CD4-positive, alpha-beta memory T cell (primary cell): ENCODE measurements at regions not wholly inside any gene's neighbourhood (a gene's known extent, or its start where the extent isn't known, plus 50 kb on each side); places are given as distances from the start of the nearest gene placed in this dataset.
A peak's percentile ranks its signal among the peaks of the same experiment; 100 is the strongest.
"Not testable (repeated sequence)": the region's sequence is repeated elsewhere in the genome, so short reads cannot be mapped to it uniquely, and the experiment has no call there.

Experiments
- CTCF ChIA-PET: fragments of 350-600 bp; sonication (Branson Sonifier 250); formaldehyde crosslinking; loops from one replicate; lab custom pipeline; 2021; ENCODE audit warnings: inconsistent platforms; ENCODE audit not compliant: partially characterized antibody; lab: Charles Lee
- POLR2A ChIA-PET: fragments of 350-600 bp; sonication (Branson Sonifier 250); formaldehyde crosslinking; loops from one replicate; lab custom pipeline; 2021; ENCODE audit not compliant: partially characterized antibody; lab: Charles Lee
- DNase-seq, 5 donors: peaks; one replicate each; pipeline versions ENCODE4 v3.0.0 to v3.0.0-alpha.2; 2020 to 2022; ENCODE audit warnings: mixed read lengths in 1 of 5
- H3K27ac ChIP-seq: one replicate; pipeline ENCODE4 v1.7.0; 2013; ENCODE audit warnings: low read depth, low read length
- H3K27me3 ChIP-seq: 2 replicates; pipeline ENCODE4 v1.7.0; 2013; ENCODE audit warnings: mild to moderate bottlenecking, low read length, moderate library complexity; ENCODE audit not compliant: insufficient read depth
- H3K36me3 ChIP-seq: 2 replicates; pipeline ENCODE4 v1.7.0; 2013; ENCODE audit warnings: mild to moderate bottlenecking, low read length, moderate library complexity; ENCODE audit not compliant: insufficient read depth
- H3K4me1 ChIP-seq: 2 replicates; pipeline ENCODE4 v1.7.0; 2013; ENCODE audit warnings: mild to moderate bottlenecking, low read length, moderate library complexity; ENCODE audit not compliant: insufficient read depth
- H3K4me3 ChIP-seq, 2 donors: one replicate each; pipeline ENCODE4 v1.7.0; 2013; ENCODE audit warnings: low read length in 2 of 2, mild to moderate bottlenecking in 1 of 2
- H3K9me3 ChIP-seq, 2 donors: one replicate each; pipeline ENCODE4 v1.7.0; 2013; ENCODE audit warnings: low read length in 2 of 2, control low read depth in 1 of 2; ENCODE audit not compliant: control insufficient read depth in 1 of 2
- H3K27ac Mint-ChIP-seq, 7 donors: one replicate each; pipeline ENCODE4 v1.8.0; 2020 to 2021; ENCODE audit warnings: mixed read lengths in 7 of 7, mild to moderate bottlenecking in 6 of 7, inconsistent platforms in 3 of 7, moderate library complexity in 3 of 7
- H3K27me3 Mint-ChIP-seq, 2 donors: one replicate each; pipeline ENCODE4 v1.8.0; 2020 to 2021; ENCODE audit warnings: mixed read lengths in 2 of 2
- H3K36me3 Mint-ChIP-seq, 2 donors: one replicate each; pipeline ENCODE4 v1.8.0; 2020 to 2021; ENCODE audit warnings: mixed read lengths in 2 of 2, inconsistent platforms in 1 of 2, mild to moderate bottlenecking in 1 of 2
- H3K4me1 Mint-ChIP-seq, 4 donors: one replicate each; pipeline ENCODE4 v1.8.0; 2020 to 2021; ENCODE audit warnings: mixed read lengths in 4 of 4, mild to moderate bottlenecking in 1 of 4
- H3K4me3 Mint-ChIP-seq, 8 donors: one replicate each; pipeline ENCODE4 v1.8.0; 2020 to 2021; ENCODE audit warnings: mixed read lengths in 8 of 8, mild to moderate bottlenecking in 7 of 8, moderate library complexity in 6 of 8, inconsistent platforms in 3 of 8
- H3K9me3 Mint-ChIP-seq, 8 donors: one replicate each; pipeline ENCODE4 v1.8.0; 2020 to 2021; ENCODE audit warnings: mixed read lengths in 8 of 8, mild to moderate bottlenecking in 5 of 8, inconsistent platforms in 3 of 8, moderate library complexity in 1 of 8
- intact Hi-C: fragments of 100-400 bp; cut with micrococcal nuclease; formaldehyde crosslinking; loops from one replicate; pipeline ENCODE4 v1.15.1; 2023

- Mint-ChIP-seq H3K4me3 (no peak overlapping the region), H3K9me3 (peaks cover 0 to 5% (median 0%) of the 10 kb centered on the region in 8 donors), H3K27me3 (no peaks in the 10 kb centered on the region), H3K27ac (peak overlapping the region in 1 of 7 donors; percentile 60), H3K4me1 (peaks cover 18 to 36% (median 29%) of the 10 kb centered on the region in 4 donors), H3K36me3 (peaks cover 0 to 4% of the 10 kb centered on the region in 2 donors)
- ChIA-PET CTCF (no interaction called here), POLR2A (no interaction called here)
- no peaks in the 10 kb centered on the region for H3K9me3 ChIP-seq
- no peak overlapping the region for H3K4me3 ChIP-seq
- no peak overlapping the region for H3K27ac ChIP-seq
- no peaks in the 10 kb centered on the region for H3K27me3 ChIP-seq
- intact Hi-C loops = no loop called here
- DNase-seq = no peak
- H3K4me1 ChIP-seq = peaks cover 16% of the 10 kb centered on the region
- no peaks in the 10 kb centered on the region for H3K36me3 ChIP-seq
These were observed 109.2 kb upstream of the EMB start for GRCh38 chr5:50550267-50550666.

GRCh38 chr5:50550993-50551392, 109.9 kb upstream of the EMB start:
- Mint-ChIP-seq H3K4me1 (peaks cover 20 to 38% (median 32%) of the 10 kb centered on the region in 4 donors), H3K36me3 (peaks cover 0 to 4% of the 10 kb centered on the region in 2 donors), H3K9me3 (peaks cover 0 to 4% (median 0%) of the 10 kb centered on the region in 8 donors), H3K27ac (no peak overlapping the region), H3K4me3 (no peak overlapping the region), H3K27me3 (no peaks in the 10 kb centered on the region)
- peaks cover 16% of the 10 kb centered on the region for H3K4me1 ChIP-seq
- ChIA-PET CTCF (no interaction called here), POLR2A (no interaction called here)
- intact Hi-C loops = no loop called here
- H3K27me3 ChIP-seq = no peaks in the 10 kb centered on the region
- no peaks in the 10 kb centered on the region for H3K36me3 ChIP-seq
- H3K9me3 ChIP-seq = no peaks in the 10 kb centered on the region
- no peak overlapping the region for H3K4me3 ChIP-seq
- DNase-seq = no peak
- H3K27ac ChIP-seq = no peak overlapping the region

DNA sequence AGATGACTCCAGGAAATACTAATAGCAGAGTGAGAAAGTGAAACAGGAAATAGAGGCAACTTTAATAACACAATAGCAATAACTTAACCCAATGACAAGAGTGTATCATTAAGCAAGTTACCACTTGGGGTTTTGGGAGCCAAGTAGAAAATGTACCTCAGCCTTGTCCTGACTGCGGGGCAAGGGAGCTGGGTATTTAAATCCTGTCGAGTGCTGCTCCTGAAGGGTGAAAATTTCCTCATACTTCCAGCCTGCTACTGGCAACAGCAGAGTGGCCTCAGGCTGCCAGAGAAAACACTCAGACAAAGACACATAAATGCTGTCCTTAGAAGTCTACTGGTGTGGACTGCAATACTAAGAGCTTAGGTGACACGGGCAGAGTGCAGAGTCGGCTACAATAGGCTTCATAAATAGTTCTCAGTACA, 112.5 kb upstream of the EMB start:
- H3K27ac ChIP-seq = no peak overlapping the region
- H3K9me3 ChIP-seq = no peaks in the 10 kb centered on the region
- peak overlapping the region in 7 of 8 donors; percentile 7 to 76 (median 64) for H3K4me3 Mint-ChIP-seq
- DNase-seq = no peak
- H3K4me1 ChIP-seq = peaks cover 16% of the 10 kb centered on the region
- CTCF ChIA-PET = interaction anchor here (0.6 kb wide), 1 partner anchor 13 kb away, joined by 3 read pairs; no protein-coding TSS in a partner anchor
- H3K27me3 ChIP-seq = no peaks in the 10 kb centered on the region
- POLR2A ChIA-PET = interaction anchor here (1.0 kb wide), 1 partner anchor 113 kb away, joined by 4 read pairs; the partner anchor contains the start of gene EMB
- no peaks in the 10 kb centered on the region for H3K9me3 Mint-ChIP-seq
- peak overlapping the region in 6 of 7 donors; percentile 37 to 91 (median 82) for H3K27ac Mint-ChIP-seq
- no peaks in the 10 kb centered on the region for H3K27me3 Mint-ChIP-seq
- H3K36me3 Mint-ChIP-seq = peaks cover 0 to 4% of the 10 kb centered on the region in 2 donors
- intact Hi-C loops = no loop called here
- peaks cover 17 to 52% (median 31%) of the 10 kb centered on the region in 4 donors for H3K4me1 Mint-ChIP-seq
- no peaks in the 10 kb centered on the region for H3K36me3 ChIP-seq
- no peak overlapping the region for H3K4me3 ChIP-seq

DNA sequence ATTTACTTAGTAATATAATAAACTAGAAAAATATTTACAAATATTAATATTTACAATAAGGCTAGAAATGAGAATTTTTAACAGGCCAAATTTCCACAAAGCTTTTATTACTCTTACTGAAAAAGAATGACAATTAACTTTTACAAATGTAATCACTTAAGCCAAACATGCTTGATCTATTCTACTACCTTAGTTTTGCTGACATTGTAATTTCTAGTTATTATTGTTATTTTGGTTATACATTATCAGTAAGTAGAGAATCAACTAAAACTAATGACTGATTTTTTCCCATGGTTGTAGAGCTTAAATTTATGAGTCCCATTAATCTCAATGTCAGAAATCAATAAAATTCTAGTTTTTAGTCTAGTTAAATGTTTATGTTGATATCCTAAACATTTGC, 107.8 kb upstream of the PARP8 start:
- H3K27ac Mint-ChIP-seq, DNase-seq, H3K4me3 Mint-ChIP-seq, H3K27ac ChIP-seq, CTCF ChIA-PET, H3K4me1 ChIP-seq, POLR2A ChIA-PET, intact Hi-C loops, H3K4me3 ChIP-seq, H3K36me3 Mint-ChIP-seq, H3K9me3 Mint-ChIP-seq, H3K36me3 ChIP-seq, H3K27me3 Mint-ChIP-seq, H3K27me3 ChIP-seq, H3K9me3 ChIP-seq: not testable (repeated sequence)
- H3K4me1 Mint-ChIP-seq = peaks cover 12 to 36% (median 26%) of the 10 kb centered on the region in 4 donors

DNA sequence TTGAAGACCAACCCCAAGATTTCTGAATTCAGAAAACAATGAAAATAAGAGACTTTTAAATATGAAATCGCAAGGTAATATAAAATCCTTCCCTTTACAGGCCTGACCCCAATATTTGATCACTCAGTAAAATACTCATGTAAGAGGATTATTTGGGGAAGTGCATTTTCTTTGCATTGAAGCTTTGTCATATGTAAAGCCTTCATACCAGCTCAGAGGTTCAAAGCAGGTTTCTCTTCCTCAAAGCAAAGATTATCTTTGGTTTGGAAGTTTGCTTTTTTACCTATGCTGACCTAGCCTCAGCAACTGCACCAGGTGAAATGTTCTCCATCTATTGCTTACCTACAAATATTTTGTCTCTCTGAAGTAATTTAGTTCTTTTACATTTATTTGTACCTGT, 106.5 kb upstream of the PARP8 start:
- ChIA-PET CTCF (no interaction called here), POLR2A (no interaction called here)
- Mint-ChIP-seq H3K27ac (no peak overlapping the region), H3K4me1 (peaks cover 14 to 39% (median 29%) of the 10 kb centered on the region in 4 donors), H3K4me3 (no peak overlapping the region), H3K27me3 (no peaks in the 10 kb centered on the region), H3K9me3 (no peaks in the 10 kb centered on the region), H3K36me3 (peaks cover 0 to 2% of the 10 kb centered on the region in 2 donors)
- no peaks in the 10 kb centered on the region for H3K27me3 ChIP-seq
- H3K4me1 ChIP-seq = peaks cover 15% of the 10 kb centered on the region
- H3K36me3 ChIP-seq = no peaks in the 10 kb centered on the region
- DNase-seq = no peak
- intact Hi-C loops = loop anchor here (5.0 kb wide), 2 partner anchors 107 to 192 kb away; partner anchors contain the start of gene PARP8
- no peak overlapping the region for H3K4me3 ChIP-seq
- no peak overlapping the region for H3K27ac ChIP-seq
- no peaks in the 10 kb centered on the region for H3K9me3 ChIP-seq

DNA sequence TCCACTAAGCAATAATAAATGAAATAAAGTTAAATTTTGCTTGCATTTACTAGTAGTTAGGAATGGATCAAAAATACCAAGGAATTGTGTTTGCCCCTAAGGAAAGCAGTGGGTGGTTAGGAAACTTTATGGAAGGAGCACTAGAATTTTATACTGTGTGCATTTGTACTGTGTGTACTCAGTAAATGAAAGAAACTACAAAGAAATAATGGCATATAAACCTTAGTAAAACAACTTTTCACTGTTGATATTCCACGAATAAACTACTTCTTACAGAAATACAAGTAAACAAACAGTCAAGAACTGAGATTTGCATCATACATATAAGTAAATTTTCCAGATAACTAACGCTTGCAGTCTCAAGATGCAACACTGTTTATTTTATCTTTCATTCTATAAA, 103.7 kb upstream of the PARP8 start:
- ChIA-PET POLR2A (no interaction called here), CTCF (no interaction called here)
- Histone ChIP-seq H3K4me1 (peaks cover 32% of the 10 kb centered on the region), H3K9me3 (no peaks in the 10 kb centered on the region), H3K27ac (no peak overlapping the region), H3K27me3 (no peaks in the 10 kb centered on the region), H3K4me3 (no peak overlapping the region), H3K36me3 (no peaks in the 10 kb centered on the region)
- peaks cover 19 to 47% (median 37%) of the 10 kb centered on the region in 4 donors for H3K4me1 Mint-ChIP-seq
- H3K27me3 Mint-ChIP-seq = no peaks in the 10 kb centered on the region
- no peak for DNase-seq
- no peak overlapping the region for H3K4me3 Mint-ChIP-seq
- H3K27ac Mint-ChIP-seq = no peak overlapping the region
- H3K36me3 Mint-ChIP-seq = peaks cover 4 to 9% of the 10 kb centered on the region in 2 donors
- intact Hi-C loops = loop anchor here (5.0 kb wide), 2 partner anchors 105 to 190 kb away; partner anchors contain the start of gene PARP8
- H3K9me3 Mint-ChIP-seq = peaks cover 0 to 5% (median 2%) of the 10 kb centered on the region in 8 donors

DNA sequence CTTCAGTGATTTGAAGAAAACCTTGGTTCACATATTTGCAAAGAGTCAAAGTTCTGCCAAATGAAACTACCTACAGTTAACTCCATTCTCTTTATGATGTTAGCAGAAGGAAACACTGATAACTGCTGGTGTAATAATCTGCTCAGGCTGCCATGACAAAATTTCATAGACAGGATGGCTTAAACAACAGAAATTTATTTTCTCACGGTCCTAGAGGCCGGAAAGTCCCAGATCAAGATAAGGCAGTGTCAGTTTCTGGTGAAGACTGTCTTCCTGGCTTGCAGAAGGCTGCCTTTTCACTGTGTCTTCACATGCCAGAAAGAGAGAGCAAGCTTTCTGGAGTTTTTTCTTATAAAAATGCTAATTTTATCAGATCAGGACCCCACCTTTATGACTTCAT, 102.4 kb upstream of the PARP8 start:
- Mint-ChIP-seq H3K27me3 (no peaks in the 10 kb centered on the region), H3K4me3 (peak overlapping the region in 7 of 8 donors; percentile 17 to 80 (median 70)), H3K27ac (peak overlapping the region; percentile 36 to 91 (median 75)), H3K36me3 (peaks cover 5 to 11% of the 10 kb centered on the region in 2 donors), H3K4me1 (peaks cover 19 to 51% (median 38%) of the 10 kb centered on the region in 4 donors), H3K9me3 (peaks cover 0 to 12% (median 6%) of the 10 kb centered on the region in 8 donors)
- Histone ChIP-seq H3K27ac (peak overlapping the region; percentile 32), H3K9me3 (no peaks in the 10 kb centered on the region), H3K4me1 (peaks cover 32% of the 10 kb centered on the region), H3K36me3 (no peaks in the 10 kb centered on the region), H3K27me3 (no peaks in the 10 kb centered on the region), H3K4me3 (no peak overlapping the region)
- peak; percentile 37 to 79 (median 66) for DNase-seq
- ChIA-PET POLR2A (interaction anchor here (1.5 kb wide), 1 partner anchor 104 kb away, joined by 3 read pairs; no protein-coding TSS in a partner anchor), CTCF (no interaction called here)
- intact Hi-C loops = loop anchor here (5.0 kb wide), 2 partner anchors 103 to 188 kb away; partner anchors contain the start of gene PARP8
